ENCODE measurements at regions not wholly inside any gene's neighbourhood (a gene's known extent, or its start where the extent isn't known, plus 50 kb on each side); places are given as distances from the start of the nearest gene placed in this dataset.

DNA sequence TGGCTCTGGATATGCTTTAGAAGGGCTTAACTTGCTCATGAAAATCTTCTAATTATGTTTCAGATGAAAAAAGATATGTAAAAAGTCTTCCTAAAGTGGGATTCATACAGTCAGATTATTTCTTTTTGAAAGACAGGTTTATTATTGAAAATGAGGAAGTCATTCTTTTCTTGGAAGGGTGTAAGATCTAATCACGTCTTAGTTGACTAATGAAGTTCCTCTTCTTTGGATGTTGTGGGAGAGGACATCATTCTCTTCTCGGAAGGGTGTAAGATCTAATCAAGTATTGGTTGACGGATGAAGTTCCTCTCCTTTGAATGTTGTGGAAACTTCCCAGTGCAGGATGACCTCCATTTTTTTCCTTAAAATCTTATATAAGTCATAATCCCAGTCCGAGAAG is 74.9 kb downstream of the ALG10 start:
- TF ChIP-seq, protein P1, sequence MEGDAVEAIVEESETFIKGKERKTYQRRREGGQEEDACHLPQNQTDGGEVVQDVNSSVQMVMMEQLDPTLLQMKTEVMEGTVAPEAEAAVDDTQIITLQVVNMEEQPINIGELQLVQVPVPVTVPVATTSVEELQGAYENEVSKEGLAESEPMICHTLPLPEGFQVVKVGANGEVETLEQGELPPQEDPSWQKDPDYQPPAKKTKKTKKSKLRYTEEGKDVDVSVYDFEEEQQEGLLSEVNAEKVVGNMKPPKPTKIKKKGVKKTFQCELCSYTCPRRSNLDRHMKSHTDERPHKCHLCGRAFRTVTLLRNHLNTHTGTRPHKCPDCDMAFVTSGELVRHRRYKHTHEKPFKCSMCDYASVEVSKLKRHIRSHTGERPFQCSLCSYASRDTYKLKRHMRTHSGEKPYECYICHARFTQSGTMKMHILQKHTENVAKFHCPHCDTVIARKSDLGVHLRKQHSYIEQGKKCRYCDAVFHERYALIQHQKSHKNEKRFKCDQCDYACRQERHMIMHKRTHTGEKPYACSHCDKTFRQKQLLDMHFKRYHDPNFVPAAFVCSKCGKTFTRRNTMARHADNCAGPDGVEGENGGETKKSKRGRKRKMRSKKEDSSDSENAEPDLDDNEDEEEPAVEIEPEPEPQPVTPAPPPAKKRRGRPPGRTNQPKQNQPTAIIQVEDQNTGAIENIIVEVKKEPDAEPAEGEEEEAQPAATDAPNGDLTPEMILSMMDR (IDR thresholded peaks at IDR 0.05): no peak

DNA sequence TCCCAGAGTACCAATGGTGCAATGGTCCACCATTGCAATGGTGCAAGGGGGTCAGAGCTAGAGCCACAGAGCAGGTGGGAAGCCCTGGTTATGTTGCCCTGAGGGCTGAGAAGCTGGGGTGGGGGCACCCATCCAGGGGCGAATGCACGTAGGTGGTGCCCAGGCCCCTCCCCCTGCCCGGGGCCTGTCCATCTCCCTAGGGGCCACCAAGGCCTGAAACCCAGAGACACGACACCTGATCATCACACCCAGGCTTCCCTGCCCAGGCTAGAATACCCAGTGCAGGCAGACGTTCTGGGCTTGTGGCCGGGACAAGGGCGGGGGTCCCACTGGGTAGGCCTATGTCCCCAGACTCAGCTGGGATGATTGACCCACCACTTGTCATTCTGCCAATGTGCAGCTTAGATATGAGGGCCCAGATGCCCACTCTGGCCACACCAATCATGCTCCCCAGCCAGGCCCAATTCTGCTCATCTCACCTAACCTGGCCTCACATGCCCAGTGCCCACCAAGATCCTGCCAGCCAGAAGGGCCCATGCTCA is 83.2 kb downstream of the ALG10 start:
- TF ChIP-seq, protein P1 (IDR thresholded peaks at IDR 0.05): no peak

DNA sequence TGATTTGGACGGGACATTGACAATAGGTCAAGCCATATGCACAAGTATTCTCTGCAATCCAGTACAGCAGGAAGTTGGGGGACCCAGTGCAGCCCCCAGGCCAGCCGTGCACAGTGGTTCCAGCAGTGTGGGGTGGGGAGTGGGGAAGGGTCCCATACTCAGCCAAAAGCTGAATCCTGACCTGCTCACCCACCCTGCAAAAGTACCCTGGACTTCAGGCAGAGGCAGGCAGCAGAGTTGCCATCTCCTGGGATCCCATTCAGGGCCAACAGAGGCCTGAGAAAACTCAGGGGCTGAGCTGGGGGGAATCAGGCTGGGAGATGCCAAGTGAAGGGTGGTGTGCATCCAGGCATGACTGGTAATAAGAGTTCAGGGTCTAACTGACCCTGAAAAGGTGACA is 83.9 kb downstream of the ALG10 start:
- TF ChIP-seq, protein P1 (IDR thresholded peaks at IDR 0.05): no peak

DNA sequence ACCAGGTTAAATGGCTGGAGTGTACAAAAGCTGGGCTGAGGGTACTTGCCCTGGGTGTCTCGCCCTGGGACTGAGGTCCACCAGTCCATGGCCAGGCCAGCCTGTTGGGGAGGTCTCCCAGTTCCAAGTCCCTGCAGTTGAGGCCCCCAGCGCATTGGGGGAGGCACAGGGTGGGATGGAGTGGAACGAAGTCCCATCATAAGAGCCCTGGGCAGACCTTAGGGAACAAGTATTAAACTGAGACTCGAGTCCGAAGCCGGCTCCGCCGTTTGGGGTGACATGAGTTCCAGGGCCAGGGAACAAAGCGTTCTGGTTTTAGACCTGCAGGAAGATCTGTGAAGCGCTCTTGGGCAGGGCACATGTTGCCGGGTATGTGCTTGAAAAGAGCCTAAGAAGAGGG is 84.7 kb downstream of the ALG10 start:
- TF ChIP-seq, protein P1 (IDR thresholded peaks at IDR 0.05): no peak

DNA sequence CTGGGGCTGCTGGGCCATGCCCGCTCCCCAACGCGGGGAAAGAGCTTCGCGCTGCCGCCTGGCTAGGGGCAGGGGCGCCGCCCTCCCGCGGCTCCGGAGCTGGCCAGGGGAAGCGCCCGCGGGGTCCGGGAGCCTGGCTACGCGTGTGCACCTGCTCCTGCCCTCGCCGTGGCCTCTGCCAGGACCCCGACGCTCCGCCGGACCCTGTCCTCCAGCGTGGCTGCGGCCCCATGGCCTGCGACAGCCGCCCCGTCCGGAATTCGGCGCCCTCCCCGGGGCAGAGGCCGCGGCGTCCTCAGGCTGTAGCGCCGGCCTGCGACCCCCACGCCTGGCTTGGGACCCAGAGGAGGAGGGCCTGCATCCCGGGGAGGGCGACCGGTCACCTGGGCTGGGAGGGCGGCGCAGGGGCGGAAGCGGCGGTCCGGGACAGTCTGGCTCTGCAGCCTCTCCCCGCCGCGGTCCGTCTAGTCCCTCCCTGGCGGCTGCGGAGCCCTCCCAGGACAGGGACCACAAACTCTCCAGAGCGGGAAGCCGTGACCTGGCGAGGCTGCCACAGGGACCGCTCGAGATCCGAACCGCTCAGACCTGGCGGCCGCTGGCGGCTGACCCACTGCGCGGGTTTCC is 85.6 kb downstream of the ALG10 start:
- TF ChIP-seq, protein P1 (IDR thresholded peaks at IDR 0.05): no peak

DNA sequence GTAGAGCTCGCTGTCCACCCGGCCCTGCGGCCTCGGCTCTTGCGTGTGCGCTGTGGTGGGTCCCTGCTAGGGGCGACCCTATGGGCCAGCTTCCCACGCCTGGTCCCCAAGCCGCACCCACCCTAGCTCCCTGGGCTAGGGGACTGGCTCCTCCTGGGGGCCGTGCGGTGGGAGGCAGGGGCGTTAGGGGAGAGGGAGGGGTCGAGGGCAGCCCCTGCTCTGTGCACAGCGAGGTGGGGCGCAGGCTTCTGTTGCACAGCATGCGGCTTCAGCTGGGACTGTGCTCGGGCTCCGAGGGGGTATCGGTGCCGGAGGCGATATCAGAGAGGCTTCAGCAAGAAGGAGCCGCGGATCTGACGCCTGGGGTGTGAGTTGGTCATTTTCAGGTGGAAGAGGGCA is 86.1 kb downstream of the ALG10 start:
- TF ChIP-seq, protein P1 (IDR thresholded peaks at IDR 0.05): no peak

DNA sequence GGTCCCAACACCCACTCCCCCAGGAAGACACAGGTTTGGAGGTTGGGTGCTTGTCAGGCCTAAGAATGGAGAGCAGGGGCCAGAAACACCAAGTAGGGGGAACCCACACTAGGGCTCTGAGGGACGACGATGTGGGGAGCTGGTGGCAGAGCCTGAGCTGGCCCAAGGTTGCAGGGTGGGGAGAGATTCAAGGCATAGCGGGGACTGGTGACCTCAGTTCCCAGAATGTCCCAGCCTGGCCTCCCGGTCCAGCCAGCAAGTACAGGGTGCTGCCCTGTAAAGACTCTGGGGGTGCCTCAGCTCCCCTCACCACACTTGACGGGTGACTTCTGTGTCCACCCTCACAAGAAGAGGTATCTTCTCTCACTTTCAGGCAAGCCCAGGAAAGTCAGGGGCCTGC is 86.7 kb downstream of the ALG10 start:
- TF ChIP-seq, protein P1 (IDR thresholded peaks at IDR 0.05): no peak

DNA sequence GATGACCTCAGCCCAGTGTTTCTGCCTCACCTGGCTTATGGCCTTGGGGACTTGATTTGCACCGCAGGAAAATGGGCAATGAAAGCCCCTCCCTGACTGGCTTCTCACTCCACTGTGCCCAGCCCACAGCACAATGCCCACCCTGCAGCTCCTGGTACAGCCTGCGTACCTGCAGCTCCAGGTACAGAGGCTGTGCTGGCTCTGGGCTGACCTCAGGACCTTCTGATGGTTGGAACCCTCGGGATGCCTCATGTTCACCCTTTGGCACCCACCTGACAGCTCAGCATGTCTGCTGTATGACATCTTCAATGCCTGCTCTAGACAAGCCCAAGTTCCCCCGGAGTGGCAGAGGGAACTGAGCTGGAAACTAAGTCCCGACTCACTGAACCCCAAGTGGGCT is 87.1 kb downstream of the ALG10 start:
- TF ChIP-seq, protein P1 (IDR thresholded peaks at IDR 0.05): no peak
